ENCODE measurements at regions not wholly inside any gene's neighbourhood (a gene's known extent, or its start where the extent isn't known, plus 50 kb on each side); places are given as distances from the start of the nearest gene placed in this dataset.
"Not testable (repeated sequence)": the region's sequence is repeated elsewhere in the genome, so short reads cannot be mapped to it uniquely, and the experiment has no call there.

GRCh38 chr9:105004466-105005090 is 76.6 kb upstream of the ABCA1 start:
- DNase-seq, result no peak
- Histone ChIP-seq H3K36me3 (no peaks in the 10 kb centered on the region), H3K27ac (no peak overlapping the region), H3K9me3 (no peaks in the 10 kb centered on the region), H3K4me3 (no peak overlapping the region), H3K4me1 (no peaks in the 10 kb centered on the region), H3K27me3 (no peaks in the 10 kb centered on the region)
- intact Hi-C loops (cut with DNase I; ENCODE audit: low total_unique reads), result no loop called here
- no peak for TF ChIP-seq CTCF (IDR thresholded peaks at IDR 0.05)

DNA sequence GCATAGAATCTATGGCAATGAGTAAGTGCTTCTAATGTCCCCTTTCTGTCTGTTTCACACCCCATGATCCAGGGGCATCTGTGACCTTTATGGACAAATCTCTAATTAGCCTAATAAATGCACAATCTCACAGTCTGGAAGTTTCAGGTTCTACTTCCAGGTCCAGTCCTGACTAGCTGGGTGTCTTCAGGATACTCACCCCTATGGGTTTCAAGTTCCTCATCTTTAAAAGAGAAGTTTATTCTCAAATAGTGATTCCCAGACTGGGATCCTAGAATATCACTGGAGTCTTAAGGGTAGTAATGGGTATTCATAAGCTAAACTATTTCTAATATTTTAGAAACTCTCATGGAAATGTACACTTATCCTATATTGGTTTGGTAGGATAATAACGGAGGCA is 77.2 kb upstream of the ABCA1 start:
- no peak overlapping the region for H3K4me3 ChIP-seq
- H3K4me1 ChIP-seq, result no peaks in the 10 kb centered on the region
- no peak for DNase-seq
- TF ChIP-seq CTCF (IDR thresholded peaks at IDR 0.05), result no peak
- no peak overlapping the region for H3K27ac ChIP-seq
- H3K27me3 ChIP-seq, result no peaks in the 10 kb centered on the region
- no peaks in the 10 kb centered on the region for H3K36me3 ChIP-seq
- H3K9me3 ChIP-seq, result no peaks in the 10 kb centered on the region
- intact Hi-C loops (cut with DNase I; ENCODE audit: low total_unique reads), result no loop called here

DNA sequence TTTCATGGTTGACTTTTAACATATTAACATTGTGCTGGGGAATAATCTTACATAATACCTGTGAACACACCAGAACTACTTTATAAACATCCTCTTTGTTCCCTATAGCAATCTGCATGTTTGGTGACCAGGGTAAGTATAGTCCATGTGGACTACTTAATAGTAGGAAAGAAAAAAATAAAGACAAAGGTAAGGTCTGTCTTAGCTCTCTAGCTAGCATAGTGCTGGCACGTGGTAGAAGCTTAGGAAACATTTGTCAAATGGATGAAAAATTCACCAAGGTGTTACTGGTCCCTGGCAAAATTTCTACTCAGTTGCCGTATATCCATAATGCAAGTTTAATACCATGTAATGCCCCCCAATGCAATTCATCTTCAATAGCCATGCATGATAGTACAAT is 78.6 kb upstream of the ABCA1 start:
- H3K4me1 ChIP-seq, result no peaks in the 10 kb centered on the region
- no peak for TF ChIP-seq CTCF (IDR thresholded peaks at IDR 0.05)
- no peak overlapping the region for H3K27ac ChIP-seq
- H3K4me3 ChIP-seq, result no peak overlapping the region
- no peak for DNase-seq
- no peaks in the 10 kb centered on the region for H3K27me3 ChIP-seq
- intact Hi-C loops (cut with DNase I; ENCODE audit: low total_unique reads), result no loop called here
- H3K36me3 ChIP-seq, result no peaks in the 10 kb centered on the region
- H3K9me3 ChIP-seq, result no peaks in the 10 kb centered on the region

DNA sequence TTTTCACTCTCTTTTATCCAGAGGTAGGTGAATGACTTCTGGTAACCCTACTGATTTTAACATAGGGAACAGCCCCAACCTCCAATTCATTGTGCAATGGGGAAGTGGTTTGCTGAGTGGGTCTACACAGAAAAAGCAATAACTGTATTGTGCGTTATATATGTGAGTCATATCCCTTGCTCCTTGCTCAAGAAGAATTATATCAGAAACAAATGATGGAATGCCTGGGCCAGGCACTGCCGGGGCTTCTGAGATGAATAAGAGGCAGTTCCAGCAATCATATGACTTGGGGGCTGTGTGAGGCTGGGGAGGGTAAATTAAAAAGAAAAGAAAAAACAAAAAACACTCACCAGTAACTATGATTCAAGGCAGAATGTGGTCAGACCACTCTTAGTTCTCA is 79.2 kb upstream of the ABCA1 start:
- Histone ChIP-seq H3K36me3 (no peaks in the 10 kb centered on the region), H3K4me1 (no peaks in the 10 kb centered on the region), H3K4me3 (no peak overlapping the region), H3K27me3 (no peaks in the 10 kb centered on the region), H3K27ac (no peak overlapping the region), H3K9me3 (no peaks in the 10 kb centered on the region)
- no peak for TF ChIP-seq CTCF (IDR thresholded peaks at IDR 0.05)
- intact Hi-C loops (cut with DNase I; ENCODE audit: low total_unique reads), result no loop called here
- DNase-seq, result peak in 1 of 2 donors; percentile 49

DNA sequence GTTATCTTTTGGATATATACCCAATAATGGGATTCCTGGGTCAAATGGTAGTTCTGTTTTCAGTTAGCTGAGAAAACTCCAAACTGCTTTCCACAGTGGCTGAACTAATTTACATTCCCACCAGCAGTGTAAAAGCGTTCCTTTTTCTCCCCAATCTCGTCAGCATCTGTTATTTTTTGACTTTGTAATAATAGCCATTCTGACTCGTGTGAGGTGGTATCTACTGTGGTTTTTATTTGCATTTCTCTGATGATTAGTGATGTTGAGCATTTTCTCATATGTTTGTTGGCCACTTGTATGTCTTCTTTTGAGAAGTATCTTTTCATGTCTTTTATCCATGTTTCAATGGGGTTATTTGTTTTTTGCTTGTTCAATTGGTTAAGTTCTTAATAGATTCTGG is 82.1 kb upstream of the ABCA1 start:
- H3K27ac ChIP-seq; H3K27me3 ChIP-seq; H3K4me1 ChIP-seq; H3K36me3 ChIP-seq; H3K9me3 ChIP-seq; DNase-seq; H3K4me3 ChIP-seq; intact Hi-C loops (cut with DNase I; ENCODE audit: low total_unique reads): not testable (repeated sequence)

DNA sequence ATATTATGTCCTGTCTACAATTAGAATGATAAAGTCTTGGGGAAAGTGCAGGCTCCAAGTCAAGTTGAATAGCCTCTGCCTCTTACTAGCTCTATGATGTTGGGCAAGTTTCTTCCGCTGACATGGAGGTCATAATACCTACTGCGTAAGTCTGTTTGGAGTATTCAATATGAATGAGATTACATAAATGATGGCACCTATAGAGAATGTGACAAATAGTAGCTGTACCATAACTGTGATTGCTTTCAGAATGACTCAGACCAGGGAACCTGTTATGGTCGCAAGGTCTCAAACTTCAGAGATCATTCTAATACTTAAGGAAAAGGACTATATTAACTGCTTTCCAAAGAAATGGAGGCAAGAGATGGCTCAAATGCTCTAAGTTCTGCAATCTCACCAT is 94.0 kb upstream of the ABCA1 start:
- no peak overlapping the region for H3K4me3 ChIP-seq
- intact Hi-C loops (cut with DNase I; ENCODE audit: low total_unique reads), result no loop called here
- H3K4me1 ChIP-seq, result no peaks in the 10 kb centered on the region
- H3K9me3 ChIP-seq, result no peaks in the 10 kb centered on the region
- H3K27ac ChIP-seq, result no peak overlapping the region
- no peak for DNase-seq
- H3K36me3 ChIP-seq, result no peaks in the 10 kb centered on the region
- TF ChIP-seq CTCF (IDR thresholded peaks at IDR 0.05), result no peak
- no peaks in the 10 kb centered on the region for H3K27me3 ChIP-seq

- H3K4me3 ChIP-seq; H3K27ac ChIP-seq; H3K27me3 ChIP-seq; DNase-seq; H3K36me3 ChIP-seq; H3K4me1 ChIP-seq; intact Hi-C loops (cut with DNase I; ENCODE audit: low total_unique reads); H3K9me3 ChIP-seq: not testable (repeated sequence)
These were observed 94.6 kb upstream of the ABCA1 start for GRCh38 chr9:105022545-105022944.
